T-helper 1 cell treated with Interleukin-12 subunit alpha and Interleukin-12 subunit beta and Interleukin-4 antibody, amounts not matched to agents 30 ng/mL and 1 ng/mL, for 36 hours (primary cell): ENCODE measurements at regions not wholly inside any gene's neighbourhood (a gene's known extent, or its start where the extent isn't known, plus 50 kb on each side); places are given as distances from the start of the nearest gene placed in this dataset.
"Not testable (repeated sequence)": the region's sequence is repeated elsewhere in the genome, so short reads cannot be mapped to it uniquely, and the experiment has no call there.

Source experiments
- intact Hi-C: fragments of 100-400 bp; cut with micrococcal nuclease; formaldehyde crosslinking; loops from one replicate; pipeline ENCODE4 v1.15.1; 2024

- intact Hi-C loops = no loop called here
Observed at GRCh38 chr2:156915332-156915731, 342.2 kb upstream of the GALNT5 start.

GRCh38 chr2:156918410-156918809, 339.1 kb upstream of the GALNT5 start:
- intact Hi-C loops = no loop called here

DNA sequence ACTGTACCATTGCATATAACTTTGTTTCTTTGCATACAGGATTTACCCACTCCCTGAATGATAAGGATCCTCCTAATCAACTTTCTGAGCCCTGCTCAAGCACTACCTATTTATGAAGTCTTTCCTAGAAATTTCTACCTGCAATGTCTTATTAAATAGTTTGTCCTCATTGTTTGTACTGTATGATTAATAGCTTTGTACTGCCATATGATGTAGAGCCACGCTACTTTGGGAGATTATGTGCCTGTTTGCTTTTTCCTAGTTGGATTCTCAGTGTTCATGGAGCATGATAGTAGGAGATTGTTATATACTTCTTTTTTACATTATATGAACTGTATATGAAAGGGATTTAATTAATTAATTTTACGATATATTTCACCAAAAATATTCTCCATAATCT, 327.1 kb upstream of the GALNT5 start:
- intact Hi-C loops = no loop called here

GRCh38 chr2:156933645-156934225, 323.8 kb upstream of the GALNT5 start:
- intact Hi-C loops = no loop called here

- intact Hi-C loops = no loop called here
Observed at GRCh38 chr2:156935616-156936015, 321.9 kb upstream of the GALNT5 start.

GRCh38 chr2:156937430-156937829, 320.1 kb upstream of the GALNT5 start:
- intact Hi-C loops = no loop called here

DNA sequence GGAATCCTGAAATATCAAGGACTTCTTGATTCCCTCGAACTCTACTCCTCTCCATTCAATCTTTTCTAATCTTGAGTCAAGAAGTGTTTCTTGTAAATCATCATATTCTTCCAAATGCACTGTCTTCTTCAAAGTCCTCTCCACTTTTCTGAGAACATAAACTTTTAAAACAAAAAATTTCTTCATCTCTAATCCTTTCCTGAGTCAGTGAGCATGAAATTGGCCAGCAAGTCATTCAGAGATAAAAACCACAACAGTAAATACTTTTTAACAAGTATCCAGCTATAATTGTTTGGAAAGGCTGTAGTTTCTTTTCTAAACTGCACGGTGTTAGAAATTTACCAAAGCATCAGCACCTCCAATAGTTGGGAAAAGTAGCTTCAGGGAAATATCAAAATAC, 312.6 kb upstream of the GALNT5 start:
- intact Hi-C loops = no loop called here

- intact Hi-C loops = no loop called here
Observed at GRCh38 chr2:156947261-156947660, 310.2 kb upstream of the GALNT5 start.

DNA sequence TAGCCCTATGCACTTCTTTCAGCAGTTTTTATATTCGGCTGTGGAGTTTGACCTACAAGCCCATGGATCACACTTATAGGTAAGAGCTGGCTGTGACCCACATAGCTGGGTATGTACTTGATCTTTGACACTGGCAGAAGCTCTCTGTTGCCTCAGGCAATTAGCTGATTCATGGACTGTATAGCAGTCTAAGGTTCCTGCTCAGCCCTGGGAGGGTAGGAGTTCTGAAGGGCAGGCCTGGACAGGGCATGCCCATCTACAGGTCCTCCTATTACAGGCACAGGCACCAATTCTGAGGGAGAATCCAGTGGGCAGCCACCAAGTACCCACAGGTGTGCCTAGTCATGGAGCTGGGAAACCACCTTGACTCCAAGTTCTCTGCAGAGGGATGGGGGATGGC, 301.8 kb upstream of the GALNT5 start:
- intact Hi-C loops = no loop called here

- intact Hi-C loops = no loop called here
Observed at GRCh38 chr2:156956161-156956560, 301.3 kb upstream of the GALNT5 start.

- intact Hi-C loops = no loop called here
Observed at GRCh38 chr2:156958374-156958773, 299.1 kb upstream of the GALNT5 start.

- intact Hi-C loops = no loop called here
Observed at GRCh38 chr2:156959481-156959880, 298.0 kb upstream of the GALNT5 start.

DNA sequence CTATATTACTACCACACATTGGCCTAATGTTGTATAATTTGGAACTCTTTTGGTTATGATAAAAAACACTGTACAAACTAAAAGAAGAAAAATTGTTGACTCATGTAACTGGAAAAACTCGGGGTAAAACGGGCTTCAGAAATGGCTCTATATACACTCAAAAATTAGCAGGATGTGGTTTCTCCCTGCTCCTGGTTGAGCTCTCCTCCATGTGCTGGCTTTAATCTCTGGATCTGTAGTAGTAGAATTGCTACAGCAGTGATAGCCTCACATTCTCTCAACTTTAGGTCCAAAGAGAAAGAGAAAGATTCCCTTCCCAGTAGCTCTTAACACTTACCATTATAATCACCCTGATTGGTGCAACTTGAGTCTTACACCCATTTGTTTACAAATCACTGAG, 274.9 kb upstream of the GALNT5 start:
- intact Hi-C loops = no loop called here

GRCh38 chr2:156986339-156986988, 271.0 kb upstream of the GALNT5 start:
- intact Hi-C loops = no loop called here

GRCh38 chr2:156999661-157000060, 257.8 kb upstream of the GALNT5 start:
- intact Hi-C loops = no loop called here

- intact Hi-C loops = no loop called here
Observed at GRCh38 chr2:157004789-157005188, 252.7 kb upstream of the GALNT5 start.

DNA sequence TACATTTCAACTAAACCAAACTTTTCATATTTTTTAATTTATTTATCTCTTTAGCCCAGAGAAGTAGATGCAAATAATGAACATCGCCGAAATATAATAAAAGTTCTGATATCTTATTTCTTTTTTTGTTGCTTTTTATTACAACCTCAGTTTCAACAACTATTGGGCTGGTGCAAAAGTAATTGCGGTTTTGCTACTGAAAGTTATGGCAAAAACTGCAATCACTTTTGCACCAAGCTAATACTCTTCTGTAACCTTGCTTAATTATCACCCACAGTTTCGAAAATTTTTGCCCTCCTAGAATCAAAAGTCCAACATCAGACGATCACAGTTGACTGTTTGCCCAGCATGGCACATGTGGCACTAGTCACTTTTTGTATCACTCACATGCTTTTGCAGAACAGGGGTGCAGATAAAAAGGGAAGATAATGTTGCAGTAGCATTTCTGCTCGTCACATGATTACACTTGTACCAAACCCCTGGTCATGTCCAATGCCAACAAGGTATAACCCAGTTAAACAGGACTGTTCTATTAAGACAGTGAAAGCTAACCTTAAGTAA, 242.4 kb upstream of the GALNT5 start:
- intact Hi-C loops = no loop called here

- intact Hi-C loops = not testable (repeated sequence)
Observed at GRCh38 chr2:157023264-157023663, 234.2 kb upstream of the GALNT5 start.

- intact Hi-C loops = no loop called here
Observed at GRCh38 chr2:157024129-157024528, 233.4 kb upstream of the GALNT5 start.

DNA sequence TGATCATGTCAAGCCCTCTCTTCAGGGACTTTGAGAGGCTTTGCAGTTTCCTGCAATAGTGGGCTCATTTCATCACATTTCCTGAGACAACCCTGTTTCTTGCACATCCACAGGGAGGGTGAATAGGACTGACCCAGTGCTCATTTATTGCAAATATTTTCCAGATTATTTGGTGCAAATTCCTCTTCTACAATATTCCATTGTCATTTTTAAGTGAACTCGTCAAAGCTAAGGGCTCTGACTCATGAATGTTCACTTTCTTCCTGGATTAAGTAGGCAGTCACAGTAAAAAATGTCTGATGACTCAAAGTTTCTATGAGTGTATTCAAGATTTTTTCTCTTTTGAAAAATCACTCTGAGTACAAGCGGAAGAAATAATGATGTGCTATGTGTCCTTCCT, 225.5 kb upstream of the GALNT5 start:
- intact Hi-C loops = no loop called here

DNA sequence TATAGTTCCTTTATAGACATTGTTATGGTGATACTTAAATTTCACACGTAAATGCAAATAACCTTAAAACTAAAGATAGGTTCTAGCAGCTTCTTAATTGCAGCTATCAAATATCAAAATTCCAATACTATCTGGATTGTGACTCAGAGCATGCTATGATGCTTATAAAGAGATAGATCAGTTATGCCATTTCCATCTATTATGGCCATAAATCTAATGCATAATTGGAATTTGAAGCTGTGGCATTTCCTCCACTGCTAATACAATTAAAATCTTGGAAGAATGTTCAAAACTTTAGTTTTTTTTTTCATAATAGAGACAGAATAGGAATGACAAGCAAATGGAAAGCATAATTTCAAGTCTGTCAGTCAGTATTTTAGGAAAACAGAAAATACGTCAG, 220.8 kb upstream of the GALNT5 start:
- intact Hi-C loops = no loop called here

GRCh38 chr2:157043786-157044185, 213.7 kb upstream of the GALNT5 start:
- intact Hi-C loops = no loop called here

DNA sequence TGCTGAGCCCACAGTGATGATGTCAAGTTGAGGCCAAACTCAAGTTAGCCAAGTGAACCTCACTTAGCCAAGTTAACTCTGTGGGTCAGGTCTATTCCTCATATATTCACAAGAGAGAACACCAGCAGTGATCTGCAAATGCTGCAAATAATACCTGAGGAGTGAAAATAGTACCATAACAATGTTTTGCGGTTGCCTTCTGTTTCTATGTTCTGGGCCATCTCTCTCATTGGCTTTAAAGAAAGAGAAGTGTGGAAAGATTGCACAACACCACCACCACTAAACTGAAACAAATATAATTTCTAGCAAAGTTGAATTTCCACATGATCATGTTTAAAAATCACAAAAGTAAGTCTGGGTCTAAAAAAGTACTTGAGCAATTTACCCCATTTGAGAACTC, 211.1 kb upstream of the GALNT5 start:
- intact Hi-C loops = no loop called here
